ENCODE measurements at regions not wholly inside any gene's neighbourhood (a gene's known extent, or its start where the extent isn't known, plus 50 kb on each side); places are given as distances from the start of the nearest gene placed in this dataset.

DNA sequence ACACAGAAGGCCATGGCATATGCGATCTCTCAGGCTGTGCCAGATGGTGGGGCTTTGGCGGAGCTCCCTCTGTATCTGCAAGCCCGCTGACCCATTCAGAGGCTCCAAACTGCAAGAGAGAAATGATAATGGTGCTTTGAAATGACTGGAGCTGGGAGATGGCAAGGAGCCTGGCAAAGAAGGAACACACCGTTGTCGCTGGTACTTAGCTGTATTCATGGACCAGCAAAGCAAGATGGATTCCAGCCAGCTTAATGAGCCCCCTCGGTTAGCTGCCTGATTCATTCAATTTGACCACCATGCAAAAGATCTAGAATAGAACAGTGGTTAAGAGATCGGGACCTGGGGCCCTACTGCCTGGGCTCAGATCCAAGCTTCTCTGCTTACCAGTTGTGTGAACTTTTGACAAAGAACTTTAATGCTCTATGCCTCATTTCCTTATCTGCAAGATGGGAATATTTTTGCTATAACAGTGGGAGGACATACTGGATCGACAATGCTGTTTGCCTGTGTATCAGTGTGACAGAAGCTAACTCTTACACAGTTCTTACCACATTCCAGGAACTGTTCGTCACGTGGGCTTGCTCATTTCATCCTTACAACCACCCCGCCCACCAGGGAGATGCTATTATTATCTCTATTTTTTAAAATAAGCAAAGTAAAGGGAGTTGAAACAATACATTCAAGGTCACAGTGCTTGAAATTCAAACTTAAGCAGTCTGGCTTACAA lies 317.8 kb upstream of the SULF2 start:
- intact Hi-C loops (cut with DNase I), result no loop called here

DNA sequence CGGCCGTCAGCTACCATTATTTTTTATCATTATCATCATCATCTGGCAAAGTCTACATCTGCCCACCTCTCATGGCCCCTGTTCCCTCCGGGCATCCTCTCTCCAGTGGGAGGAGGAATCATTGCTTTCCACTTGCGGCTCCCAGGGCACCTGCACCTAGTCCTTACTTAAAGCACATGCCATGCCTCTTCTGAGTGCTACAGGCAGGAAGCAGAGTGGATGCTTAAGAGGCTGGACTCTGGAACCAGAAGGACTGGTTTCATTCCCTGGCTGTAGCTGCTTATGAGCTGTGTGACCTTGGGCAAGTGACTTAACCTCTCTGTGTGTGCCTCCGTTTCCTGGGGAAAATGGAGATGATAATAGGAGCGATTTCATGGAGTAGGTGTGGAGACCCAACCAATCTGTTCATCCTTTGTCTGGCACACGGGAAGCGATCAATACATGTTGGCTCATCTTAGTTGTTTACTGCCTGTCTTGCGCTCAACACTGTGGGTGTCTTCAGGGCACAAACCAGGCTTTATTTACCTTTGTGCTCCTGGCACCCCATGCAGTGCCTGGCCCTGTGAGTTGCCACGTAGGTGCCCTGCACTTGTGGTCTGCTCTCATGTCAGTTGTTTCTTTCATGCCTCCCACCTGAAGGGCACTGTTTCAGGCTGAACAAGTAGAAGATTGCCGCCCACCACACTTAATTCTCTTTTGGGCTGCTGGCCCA lies 317.0 kb upstream of the SULF2 start:
- DNase-seq (ENCODE audit: low spot score), result no peak
- intact Hi-C loops (cut with DNase I), result no loop called here

More for the DNA sequence above, 317.8 kb upstream of the SULF2 start:
- no peak for DNase-seq (ENCODE audit: low spot score)

DNA sequence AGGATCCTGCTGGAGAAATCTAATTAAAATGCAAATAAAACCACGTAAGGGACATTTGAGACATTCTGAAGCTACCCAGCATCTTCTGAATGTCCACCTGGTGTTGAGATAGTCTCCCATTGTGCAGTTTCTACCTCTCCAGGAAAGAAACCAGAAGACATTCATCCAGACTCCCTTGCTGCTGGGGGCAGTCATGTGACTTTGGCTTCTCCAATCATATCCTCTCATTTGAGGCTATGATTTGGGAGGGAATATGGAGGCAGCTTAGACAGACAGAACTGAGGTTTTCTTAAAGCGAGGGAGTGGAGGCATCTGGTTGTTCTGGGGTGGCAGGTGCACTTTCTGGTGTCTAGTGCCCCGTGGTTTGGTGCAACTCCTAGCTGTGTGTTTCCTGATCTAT lies 315.2 kb upstream of the SULF2 start:
- intact Hi-C loops (cut with DNase I), result no loop called here
- no peak for DNase-seq (ENCODE audit: low spot score)

DNA sequence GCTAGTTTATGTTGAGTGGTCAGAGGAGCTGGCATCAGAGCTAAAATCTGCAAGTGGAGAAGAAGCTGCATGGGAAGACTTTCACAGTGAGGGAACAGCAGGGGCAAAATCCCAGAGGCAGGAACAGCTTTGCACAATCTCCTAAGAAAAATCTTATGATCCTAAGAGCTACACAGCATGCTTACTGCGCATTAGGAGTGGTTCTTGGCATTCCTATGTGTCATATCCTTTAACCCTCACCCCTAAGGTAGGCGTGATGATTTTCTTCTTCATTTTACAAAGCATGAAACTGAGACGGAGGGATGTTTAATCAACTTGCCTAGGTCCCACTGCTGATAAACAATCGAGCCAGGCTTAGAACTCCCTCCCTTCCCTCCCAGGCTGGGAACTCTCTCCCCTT lies 313.6 kb upstream of the SULF2 start:
- DNase-seq (ENCODE audit: low spot score), result no peak
- intact Hi-C loops (cut with DNase I), result no loop called here

DNA sequence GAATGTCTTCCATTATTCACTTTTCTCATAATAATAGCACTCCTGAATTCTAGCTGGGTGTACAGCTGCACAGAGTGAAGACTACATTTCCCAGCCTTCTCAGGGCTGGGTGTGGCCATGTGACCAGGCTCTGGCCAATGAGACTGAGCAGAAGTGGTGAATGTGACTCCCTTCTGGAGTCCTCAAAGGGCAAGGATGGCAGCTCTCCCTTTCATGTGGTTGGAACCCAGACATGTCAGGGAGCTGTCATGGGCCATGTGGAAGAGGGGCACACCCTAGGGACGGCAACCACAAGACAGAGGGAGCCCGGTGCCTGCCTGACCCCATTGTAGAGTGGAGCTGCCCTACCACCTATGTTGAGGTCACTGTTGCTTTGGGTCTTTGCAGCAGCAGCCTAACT lies 312.8 kb upstream of the SULF2 start:
- intact Hi-C loops (cut with DNase I), result no loop called here
- no peak for DNase-seq (ENCODE audit: low spot score)

DNA sequence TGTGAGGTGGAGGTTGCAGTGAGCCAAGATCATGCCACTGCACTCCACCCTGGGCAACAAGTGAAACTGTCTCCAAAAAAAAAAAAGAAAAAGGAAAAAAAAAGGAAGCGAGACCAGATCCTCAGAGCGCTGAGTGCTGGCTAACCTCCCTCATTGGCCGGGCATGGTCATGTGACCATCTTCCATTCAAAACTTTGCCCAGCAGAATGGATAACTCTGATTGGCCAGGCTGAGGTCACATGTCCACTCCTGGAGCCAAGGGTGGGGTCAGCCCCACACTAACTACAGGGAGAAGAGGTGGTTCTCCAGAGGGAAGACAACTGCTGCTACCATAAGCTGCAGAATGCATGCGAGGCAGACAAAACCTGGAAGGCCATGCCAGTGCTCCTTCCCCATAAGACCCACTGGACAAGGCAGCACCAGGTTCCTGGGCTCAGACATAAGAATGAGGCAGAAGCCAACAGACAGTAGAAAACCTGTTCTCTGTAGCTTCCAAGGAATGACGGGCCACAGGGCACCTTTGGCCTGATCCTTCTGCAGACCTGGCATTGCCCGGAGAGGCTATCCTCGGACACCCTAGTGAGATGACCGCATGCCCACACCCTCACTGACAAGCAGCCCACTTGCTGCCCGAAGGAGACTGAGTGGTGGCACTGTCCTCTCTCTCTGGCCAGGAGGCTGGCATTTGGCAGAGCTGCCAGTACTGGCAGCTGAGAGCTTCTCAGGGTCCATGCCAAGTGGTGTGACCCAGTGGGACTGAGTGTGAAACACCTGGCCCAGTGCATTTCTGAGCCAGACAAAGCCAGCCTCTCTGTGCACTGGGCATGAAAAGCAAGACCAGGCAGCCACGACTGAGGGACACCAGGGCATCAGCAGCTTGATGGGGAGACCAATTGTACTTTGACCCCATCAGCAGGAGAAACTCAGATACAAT lies 311.9 kb upstream of the SULF2 start:
- intact Hi-C loops (cut with DNase I), result no loop called here
- DNase-seq (ENCODE audit: low spot score), result no peak

DNA sequence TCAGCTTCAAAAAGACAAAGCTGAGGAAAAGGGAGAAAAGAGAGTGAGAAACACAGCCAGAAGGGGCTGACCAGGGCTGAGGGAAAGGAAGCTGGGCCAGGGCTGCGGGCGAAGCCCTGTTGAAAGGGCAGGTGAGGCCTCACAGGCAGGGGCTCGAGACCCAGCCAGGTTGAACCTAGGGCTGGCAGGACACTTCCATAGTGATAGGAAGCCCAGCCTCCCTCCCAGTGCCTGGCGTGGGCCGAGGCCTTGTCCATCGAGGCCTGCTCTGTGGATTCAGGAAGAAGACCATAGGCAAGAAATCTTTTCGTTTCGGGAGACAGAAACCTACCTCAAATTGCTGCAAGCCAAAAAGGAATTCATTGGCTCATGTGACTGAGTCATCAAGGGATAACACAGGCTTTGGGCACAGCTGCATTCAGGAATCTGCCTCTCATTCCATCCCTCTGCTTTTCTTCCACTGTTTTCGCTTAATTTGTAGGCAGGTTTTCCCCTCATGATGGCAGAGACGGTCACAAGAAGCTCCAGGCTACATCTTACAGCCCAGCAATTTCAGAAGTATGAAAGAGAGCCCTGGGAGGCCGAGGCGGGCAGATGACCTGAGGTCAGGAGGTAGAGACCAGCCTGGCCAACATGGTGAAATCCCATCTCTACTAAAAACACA lies 311.1 kb upstream of the SULF2 start:
- DNase-seq (ENCODE audit: low spot score), result no peak
- intact Hi-C loops (cut with DNase I), result no loop called here

DNA sequence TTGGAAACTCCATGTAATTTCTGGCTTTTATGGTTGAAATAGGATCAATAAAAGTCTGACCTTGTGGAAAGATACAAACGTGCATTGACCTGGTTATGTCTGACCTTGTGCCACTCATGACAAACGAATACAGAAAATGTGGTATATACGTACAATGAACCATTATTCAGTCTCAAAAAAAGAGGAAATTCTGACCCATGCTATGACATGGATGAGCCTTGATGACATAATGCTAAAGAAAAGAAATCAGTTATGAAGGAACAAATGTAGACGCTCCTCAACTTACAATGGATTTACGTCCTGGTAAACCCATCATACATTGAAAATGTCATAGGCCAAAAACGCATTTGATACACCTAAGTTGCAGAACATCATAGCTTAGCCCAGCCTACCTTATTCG lies 309.7 kb upstream of the SULF2 start:
- intact Hi-C loops (cut with DNase I), result no loop called here
- DNase-seq (ENCODE audit: low spot score), result no peak

DNA sequence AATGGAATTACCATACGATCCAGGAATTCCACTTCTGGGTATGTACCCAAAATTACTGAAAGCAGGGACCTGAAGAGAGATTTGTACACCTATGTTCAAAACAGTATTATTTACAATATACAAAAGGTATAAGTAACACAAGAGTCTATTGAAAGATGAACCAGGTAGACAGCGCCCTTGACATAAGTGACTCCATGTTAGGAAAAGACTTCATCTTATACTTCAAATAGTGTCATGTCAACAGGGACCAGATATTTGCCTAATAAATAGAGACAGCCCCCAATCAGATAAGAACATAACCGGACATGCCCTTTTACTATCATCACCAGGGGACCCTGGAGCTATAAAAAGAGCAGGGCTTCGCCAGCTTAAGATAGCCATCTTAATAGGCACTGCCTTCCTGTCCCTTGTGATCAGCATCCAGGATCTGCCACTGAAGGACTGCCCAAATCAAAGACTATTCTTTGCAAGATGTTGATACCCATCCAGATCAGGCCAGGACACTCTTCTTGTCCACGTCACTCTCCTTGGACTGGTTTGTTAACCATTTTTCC lies 309.0 kb upstream of the SULF2 start:
- intact Hi-C loops (cut with DNase I), result no loop called here
- DNase-seq (ENCODE audit: low spot score), result no peak

DNA sequence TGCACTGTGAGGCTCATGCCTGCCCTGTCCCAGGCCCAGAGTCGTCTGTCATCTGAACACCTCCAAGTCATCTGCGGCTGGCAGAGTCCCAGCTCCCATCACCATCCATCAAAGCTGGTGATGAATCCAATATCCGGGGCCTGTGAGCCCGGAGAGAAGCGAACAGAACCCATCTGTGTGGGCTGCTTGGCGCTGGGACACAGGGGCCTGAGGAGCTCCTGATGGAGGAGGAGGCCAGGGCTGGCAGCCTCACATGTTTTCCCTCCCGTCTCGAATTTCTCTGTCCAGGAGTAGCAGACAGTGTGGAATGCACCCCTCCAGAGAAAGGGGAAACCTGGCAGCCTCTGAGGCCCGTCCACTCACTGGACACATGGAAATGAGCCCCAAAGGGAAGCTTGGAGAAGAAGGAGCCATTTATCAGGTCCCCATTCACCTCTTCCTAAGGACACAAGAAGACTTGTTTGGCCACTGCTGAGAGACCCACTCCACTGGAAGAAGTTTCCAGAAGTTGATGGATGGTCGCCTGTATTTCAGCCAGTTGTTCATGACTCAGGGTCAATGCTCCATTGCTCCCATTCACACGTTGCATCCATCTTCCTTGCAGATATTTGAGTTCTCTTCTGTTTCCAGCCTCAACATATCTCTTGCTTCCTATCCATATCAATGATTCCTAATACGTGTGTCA lies 307.5 kb upstream of the SULF2 start:
- DNase-seq (ENCODE audit: low spot score), result no peak
- intact Hi-C loops (cut with DNase I), result no loop called here

DNA sequence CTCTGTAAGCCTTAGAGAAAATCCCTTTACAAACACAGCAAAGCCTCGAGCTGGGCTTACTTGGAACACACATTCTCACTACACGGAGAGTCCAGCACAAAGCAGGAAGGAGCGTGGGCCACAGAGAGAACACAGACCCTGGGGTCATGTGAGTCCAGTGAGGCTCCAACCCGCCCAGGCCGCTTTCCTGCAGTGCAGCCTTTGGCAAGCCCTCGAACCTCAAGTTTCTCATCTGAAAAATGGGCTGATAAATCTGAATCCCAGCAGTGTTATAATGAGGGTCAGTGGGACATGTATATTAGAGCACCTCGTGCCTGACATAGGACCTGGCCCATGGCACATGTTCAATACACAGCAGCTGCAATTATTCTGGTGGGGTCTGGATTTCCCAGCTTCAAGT lies 305.5 kb upstream of the SULF2 start:
- DNase-seq (ENCODE audit: low spot score), result no peak
- intact Hi-C loops (cut with DNase I), result no loop called here

DNA sequence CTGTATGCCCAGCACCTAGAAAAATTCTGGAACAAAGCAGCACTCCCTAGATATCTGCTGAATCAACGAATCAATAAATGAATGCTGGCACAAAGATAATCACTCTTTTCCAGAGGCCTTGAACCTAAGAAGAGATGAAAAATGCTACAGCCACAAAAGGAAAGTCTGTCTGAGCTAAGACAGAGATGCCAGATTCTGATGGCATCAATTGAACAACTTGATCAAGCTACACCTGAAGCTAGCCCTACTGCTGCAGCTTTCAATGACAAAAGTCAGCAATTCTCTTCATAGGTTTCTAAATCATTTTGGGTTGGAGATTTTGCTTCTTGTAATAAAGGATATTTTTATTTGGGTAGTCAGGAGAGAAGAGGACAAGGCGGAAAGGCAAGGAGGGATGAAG lies 305.0 kb upstream of the SULF2 start:
- no peak for DNase-seq (ENCODE audit: low spot score)
- intact Hi-C loops (cut with DNase I), result no loop called here

DNA sequence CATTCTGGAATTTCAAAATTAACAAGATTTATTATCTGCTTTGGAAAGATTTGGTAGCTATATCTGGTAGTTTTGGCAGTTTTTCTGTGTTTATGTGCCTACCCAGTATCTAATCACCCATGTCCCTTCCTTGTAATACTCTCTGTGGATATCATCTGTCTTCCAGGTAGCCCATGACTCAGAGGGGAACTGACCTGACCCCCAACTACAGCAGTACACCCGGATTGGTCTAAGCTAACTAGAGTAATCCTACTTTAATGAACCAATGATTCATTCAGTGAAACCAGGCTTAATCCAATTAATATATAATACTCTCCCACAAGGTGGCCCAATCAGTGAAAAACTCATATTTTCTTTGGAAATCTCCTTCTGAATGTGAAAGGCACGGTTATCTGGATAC lies 295.3 kb upstream of the SULF2 start:
- no peak for DNase-seq (ENCODE audit: low spot score)
- intact Hi-C loops (cut with DNase I), result no loop called here

DNA sequence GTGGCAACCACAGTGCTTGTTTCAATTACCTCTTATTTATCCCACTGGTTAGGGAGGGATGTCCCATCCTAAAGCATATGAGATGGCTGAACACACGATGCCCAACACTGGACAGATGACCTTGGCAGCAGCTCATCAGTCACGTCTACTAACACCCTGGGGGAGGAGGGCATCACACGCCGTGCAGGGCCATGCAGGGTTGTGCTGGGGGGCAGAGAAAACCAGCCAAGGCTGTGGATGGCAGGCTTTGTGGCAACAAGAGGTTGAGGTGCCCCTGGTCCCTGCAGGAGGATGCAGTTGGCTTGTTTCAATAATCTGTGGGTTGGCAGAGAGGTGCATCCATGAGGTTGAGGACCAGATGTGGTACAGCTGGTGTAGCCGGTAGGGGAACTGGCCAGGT lies 293.7 kb upstream of the SULF2 start:
- intact Hi-C loops (cut with DNase I), result no loop called here
- no peak for DNase-seq (ENCODE audit: low spot score)

DNA sequence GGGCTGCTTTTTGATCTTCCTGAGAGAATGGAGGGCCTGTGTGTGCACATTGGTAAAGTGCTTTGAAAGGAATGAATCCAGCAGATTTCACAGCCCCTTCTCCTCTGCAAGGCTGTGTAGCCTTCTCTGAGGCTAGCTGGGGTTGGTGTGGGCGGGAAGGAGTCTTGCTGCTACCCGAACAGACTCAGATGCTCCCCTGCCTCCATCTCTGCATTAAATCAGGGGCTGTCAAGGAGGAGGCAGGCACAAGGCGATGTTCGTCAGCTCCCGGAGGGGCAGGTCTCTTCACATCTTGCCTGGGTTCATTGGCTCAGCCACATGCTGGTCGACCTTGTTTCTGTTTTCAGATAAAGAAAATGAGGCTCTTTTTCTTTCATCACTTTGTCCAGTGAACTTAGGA lies 291.5 kb upstream of the SULF2 start:
- intact Hi-C loops (cut with DNase I), result no loop called here
- DNase-seq (ENCODE audit: low spot score), result no peak

DNA sequence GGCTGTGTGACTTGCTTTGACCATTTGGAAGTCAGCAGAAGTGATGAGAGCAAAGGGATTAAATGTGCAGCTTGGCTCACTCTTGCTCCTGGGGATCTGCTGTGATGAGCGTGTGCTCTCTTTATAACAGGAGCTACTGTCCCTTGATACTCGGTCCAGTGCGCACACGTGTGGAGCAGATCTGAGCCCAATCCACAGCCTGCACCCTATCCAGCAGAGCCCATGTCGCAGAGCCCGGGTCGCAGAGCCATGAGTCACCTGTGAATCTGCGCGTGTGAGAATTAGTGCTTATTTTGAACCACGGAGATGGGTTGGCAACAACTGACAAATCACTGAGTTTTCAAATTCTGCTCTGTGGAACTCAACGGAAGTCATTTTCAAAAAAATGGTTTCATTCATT lies 291.0 kb upstream of the SULF2 start:
- DNase-seq (ENCODE audit: low spot score), result no peak
- intact Hi-C loops (cut with DNase I), result no loop called here

DNA sequence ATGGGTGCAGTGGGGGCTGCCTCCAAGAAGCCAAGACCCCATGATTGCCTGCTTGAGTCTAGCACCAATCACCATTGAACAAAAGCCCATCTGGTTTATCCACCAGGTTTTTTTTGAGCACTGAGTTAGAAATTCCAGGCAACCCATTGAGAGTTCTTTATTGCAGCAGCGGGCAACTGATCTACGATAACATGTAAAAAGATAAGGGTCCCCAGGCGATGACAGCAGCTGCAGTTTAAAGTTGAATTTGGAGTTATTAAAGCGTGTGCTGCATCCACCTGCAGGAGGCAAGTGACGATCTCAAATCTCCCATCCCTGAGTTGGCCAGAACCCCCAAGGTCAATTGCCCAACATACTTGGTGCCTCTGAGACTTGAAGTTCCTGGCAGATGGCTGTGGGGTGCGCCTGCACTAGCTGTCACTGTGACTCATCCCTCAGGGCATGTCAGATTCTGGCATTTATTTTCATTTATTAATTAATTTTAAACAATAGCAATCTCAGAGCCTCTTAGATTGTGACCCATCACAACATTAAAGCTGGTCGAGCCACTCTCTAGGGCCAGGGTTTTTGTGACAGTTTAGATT lies 290.4 kb upstream of the SULF2 start:
- no peak for DNase-seq (ENCODE audit: low spot score)
- intact Hi-C loops (cut with DNase I), result no loop called here

DNA sequence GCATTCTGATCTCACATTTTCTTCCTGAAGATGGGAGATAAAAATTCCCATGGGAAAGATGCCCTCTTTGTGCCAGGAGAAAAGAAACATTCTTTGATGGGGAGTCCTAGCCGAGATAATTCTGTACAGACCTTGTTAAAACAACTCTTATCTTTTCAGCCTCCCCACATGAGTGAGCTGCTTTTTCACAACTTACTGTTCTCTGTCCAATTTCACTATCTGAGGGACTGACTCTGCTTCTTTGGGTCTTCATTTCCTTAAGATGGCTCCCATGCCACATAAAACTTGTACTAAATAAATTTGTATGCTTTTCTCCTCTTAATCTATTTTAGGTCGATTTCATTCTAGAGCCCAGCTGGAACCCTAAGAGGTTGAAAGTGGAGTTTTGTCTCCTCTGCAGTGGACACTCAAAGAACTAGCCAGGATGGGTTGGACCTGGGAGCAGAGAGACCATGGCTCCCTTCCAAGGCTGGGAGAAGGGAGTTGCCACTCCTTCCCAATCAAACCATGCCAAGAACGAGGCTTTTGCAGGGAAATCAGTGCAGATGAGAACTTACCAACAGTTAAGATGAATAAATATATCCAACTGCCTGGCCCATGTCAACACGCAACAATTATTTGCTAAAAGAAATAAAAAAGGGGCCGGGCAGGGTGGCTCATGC lies 285.8 kb upstream of the SULF2 start:
- intact Hi-C loops (cut with DNase I), result no loop called here

More for the DNA sequence above, 285.8 kb upstream of the SULF2 start:
- no peak for DNase-seq (ENCODE audit: low spot score)

Data from cardiac septum (tissue), 1 donor.